GM19438 (cell line): ENCODE measurements at regions not wholly inside any gene's neighbourhood (a gene's known extent, or its start where the extent isn't known, plus 50 kb on each side); places are given as distances from the start of the nearest gene placed in this dataset.

Experiments used
- ATAC-seq: cut with Tn5 transposase; IDR thresholded peaks from one replicate; pipeline ENCODE4 v1.9.1; 2021; ENCODE audit warnings: low read depth; ENCODE audit not compliant: unreplicated experiment

GRCh38 chr20:16175322-16175961, 397.8 kb downstream of the KIF16B start:
- ATAC-seq: peak; percentile 64

GRCh38 chr20:16174311-16174710, 398.9 kb downstream of the KIF16B start:
- no peak for ATAC-seq

GRCh38 chr20:16173044-16173443, 400.2 kb downstream of the KIF16B start:
- ATAC-seq: no peak

- ATAC-seq: no peak
These were observed 402.1 kb downstream of the KIF16B start for GRCh38 chr20:16171180-16171579.

GRCh38 chr20:16170406-16170971, 402.8 kb downstream of the KIF16B start:
- no peak for ATAC-seq

- ATAC-seq: no peak
These were observed 405.7 kb downstream of the KIF16B start for GRCh38 chr20:16167423-16168130.

GRCh38 chr20:16166737-16167136, 406.5 kb downstream of the KIF16B start:
- ATAC-seq: no peak

GRCh38 chr20:16158976-16159286, 414.3 kb downstream of the KIF16B start:
- ATAC-seq: peak; percentile 52

- ATAC-seq: peak; percentile 82
These were observed 414.9 kb downstream of the KIF16B start for GRCh38 chr20:16158090-16158975.

- no peak for ATAC-seq
These were observed 425.3 kb downstream of the KIF16B start for GRCh38 chr20:16147916-16148315.

GRCh38 chr20:16147216-16147615, 426.0 kb downstream of the KIF16B start:
- ATAC-seq: no peak

- ATAC-seq: no peak
These were observed 427.3 kb downstream of the KIF16B start for GRCh38 chr20:16145919-16146318.

GRCh38 chr20:16143596-16143995, 429.7 kb downstream of the KIF16B start:
- ATAC-seq: no peak

GRCh38 chr20:16135630-16136029, 437.6 kb downstream of the KIF16B start:
- no peak for ATAC-seq

GRCh38 chr20:16132036-16132798, 441.0 kb downstream of the KIF16B start:
- ATAC-seq: no peak

GRCh38 chr20:16129411-16129810, 443.8 kb downstream of the KIF16B start:
- no peak for ATAC-seq

GRCh38 chr20:16128538-16129106, 444.6 kb downstream of the KIF16B start:
- no peak for ATAC-seq

GRCh38 chr20:16125816-16126215, 447.4 kb downstream of the KIF16B start:
- ATAC-seq: no peak

GRCh38 chr20:16124911-16125776, 448.1 kb downstream of the KIF16B start:
- ATAC-seq: no peak
